Tibial artery (tissue), 4 donors: ENCODE measurements at regions not wholly inside any gene's neighbourhood (a gene's known extent, or its start where the extent isn't known, plus 50 kb on each side); places are given as distances from the start of the nearest gene placed in this dataset.

ENCODE experiments used
- DNase-seq, 2 donors: peaks; one replicate each; pipeline ENCODE4 v3.0.0-alpha.2; 2019
- H3K27ac ChIP-seq, 2 donors: fragments of 200-600 bp; sonication (generic) in 1 of 2; 1 replicate in 1 of 2; 2 replicates in 1 of 2; pipeline ENCODE4 v1.5.1; 2018 to 2019; ENCODE audit warnings: mild to moderate bottlenecking in 1 of 2
- H3K27me3 ChIP-seq, 2 donors: fragments of 200-600 bp; sonication (generic) in 1 of 2; one replicate each; pipeline versions ENCODE4 v1.5.1 to v1.6.0; 2016 to 2019
- H3K36me3 ChIP-seq, 3 donors: fragments of 200-600 bp; sonication (generic) in 2 of 3; one replicate each; pipeline ENCODE4 v1.5.1; 2016 to 2019; ENCODE audit warnings: mild to moderate bottlenecking in 2 of 3
- H3K4me1 ChIP-seq, 4 donors: fragments of 200-600 bp; sonication (generic) in 2 of 4; 1 replicate in 3 of 4; 2 replicates in 1 of 4; pipeline ENCODE4 v1.5.1; 2016 to 2019
- H3K4me3 ChIP-seq, 2 donors: fragments of 200-600 bp; sonication (generic) in 1 of 2; 1 replicate in 1 of 2; 2 replicates in 1 of 2; pipeline ENCODE4 v1.5.1; 2018 to 2019; ENCODE audit warnings: mild to moderate bottlenecking in 2 of 2
- H3K9me3 ChIP-seq, 3 donors: fragments of 200-600 bp; sonication (generic) in 1 of 3; one replicate each; pipeline ENCODE4 v1.5.1; 2016 to 2019
- CTCF ChIP-seq, 2 experiments: fragments of 200-600 bp in 1 of 2; fragments of 450-650 bp in 1 of 2; IDR thresholded peaks; one replicate each; pipeline ENCODE4 v1.5.1; 2017 to 2019; ENCODE audit warnings: antibody characterized with exemption in 2 of 2, mild to moderate bottlenecking in 1 of 2, moderate library complexity in 1 of 2
- intact Hi-C: fragments of 100-400 bp; cut with DNase I; formaldehyde crosslinking; loops from one replicate; pipeline ENCODE4 v1.15.0; 2023; ENCODE audit warnings: low total_unique reads

- intact Hi-C loops = no loop called here
- Histone ChIP-seq H3K27me3 (peaks cover 0 to 31% of the 10 kb centered on the region in 2 donors), H3K4me1 (no peaks in the 10 kb centered on the region), H3K9me3 (no peaks in the 10 kb centered on the region), H3K27ac (no peak overlapping the region), H3K36me3 (no peaks in the 10 kb centered on the region), H3K4me3 (no peak overlapping the region)
- DNase-seq = no peak
- no peak for TF ChIP-seq CTCF (IDR thresholded peaks at IDR 0.05)
Measured at GRCh38 chr17:34527908-34528470, 51.4 kb upstream of the TMEM132E start.

- no peak for TF ChIP-seq CTCF (IDR thresholded peaks at IDR 0.05)
- intact Hi-C loops = no loop called here
Measured at GRCh38 chr17:34527136-34527907, 52.1 kb upstream of the TMEM132E start.

DNA sequence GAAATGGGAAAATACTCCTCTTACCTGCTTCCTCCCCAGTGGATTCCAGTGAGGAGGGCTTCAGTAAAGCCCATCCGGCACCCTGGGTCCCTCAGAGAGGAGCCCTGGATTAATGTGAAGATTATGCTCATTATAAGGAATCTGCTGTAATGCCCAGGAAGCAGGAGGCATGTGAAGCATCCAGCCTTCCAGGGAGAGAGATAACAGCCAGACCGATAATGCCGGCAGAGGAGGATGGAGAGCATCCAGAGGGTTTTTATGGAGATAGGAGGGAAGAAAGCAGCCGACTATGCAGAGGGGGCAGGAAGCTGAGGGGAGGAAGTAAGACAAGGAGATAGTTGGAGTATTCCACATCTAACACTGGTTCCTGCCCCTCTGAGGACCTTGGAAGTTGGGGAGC lies 53.7 kb upstream of the TMEM132E start:
- no peaks in the 10 kb centered on the region for H3K4me1 ChIP-seq
- DNase-seq = no peak
- intact Hi-C loops = no loop called here
- no peak overlapping the region for H3K27ac ChIP-seq
- no peaks in the 10 kb centered on the region for H3K36me3 ChIP-seq
- no peaks in the 10 kb centered on the region for H3K9me3 ChIP-seq
- TF ChIP-seq CTCF (IDR thresholded peaks at IDR 0.05) = no peak
- H3K27me3 ChIP-seq = peaks cover 0 to 34% of the 10 kb centered on the region in 2 donors
- no peak overlapping the region for H3K4me3 ChIP-seq

More at GRCh38 chr17:34527136-34527907, 52.1 kb upstream of the TMEM132E start:
- Histone ChIP-seq H3K9me3 (no peaks in the 10 kb centered on the region), H3K27me3 (peaks cover 0 to 32% of the 10 kb centered on the region in 2 donors), H3K4me1 (no peaks in the 10 kb centered on the region), H3K36me3 (no peaks in the 10 kb centered on the region), H3K27ac (no peak overlapping the region), H3K4me3 (no peak overlapping the region)
- no peak for DNase-seq

GRCh38 chr17:34521955-34522354 lies 57.4 kb upstream of the TMEM132E start:
- Histone ChIP-seq H3K27me3 (peaks cover 0 to 27% of the 10 kb centered on the region in 2 donors), H3K9me3 (no peaks in the 10 kb centered on the region), H3K4me3 (no peak overlapping the region), H3K4me1 (no peaks in the 10 kb centered on the region), H3K27ac (no peak overlapping the region), H3K36me3 (no peaks in the 10 kb centered on the region)
- intact Hi-C loops = no loop called here
- DNase-seq = no peak
- no peak for TF ChIP-seq CTCF (IDR thresholded peaks at IDR 0.05)

- intact Hi-C loops = no loop called here
- H3K27ac ChIP-seq = no peak overlapping the region
- no peaks in the 10 kb centered on the region for H3K4me1 ChIP-seq
- DNase-seq = no peak
- TF ChIP-seq CTCF (IDR thresholded peaks at IDR 0.05) = no peak
- peaks cover 0 to 22% of the 10 kb centered on the region in 2 donors for H3K27me3 ChIP-seq
- no peaks in the 10 kb centered on the region for H3K9me3 ChIP-seq
- no peaks in the 10 kb centered on the region for H3K36me3 ChIP-seq
- H3K4me3 ChIP-seq = no peak overlapping the region
Measured at GRCh38 chr17:34519282-34519681, 60.1 kb upstream of the TMEM132E start.
